GM12864 (cell line): ENCODE measurements at regions not wholly inside any gene's neighbourhood (a gene's known extent, or its start where the extent isn't known, plus 50 kb on each side); places are given as distances from the start of the nearest gene placed in this dataset.

Experiments
- DNase-seq: peaks from one replicate; pipeline ENCODE4 v3.0.0-alpha.2; 2011; ENCODE audit warnings: low read depth
- H3K4me3 ChIP-seq: 2 replicates; pipeline ENCODE4 v1.5.1; 2011; ENCODE audit warnings: mild to moderate bottlenecking, low read depth, low read length, control low read depth
- CTCF ChIP-seq: IDR thresholded peaks from 2 replicates; pipeline ENCODE4 v1.5.1; 2011; ENCODE audit warnings: low read depth, mild to moderate bottlenecking, moderate library complexity, low read length, control low read depth, inconsistent platforms; ENCODE audit errors: missing control alignments

DNA sequence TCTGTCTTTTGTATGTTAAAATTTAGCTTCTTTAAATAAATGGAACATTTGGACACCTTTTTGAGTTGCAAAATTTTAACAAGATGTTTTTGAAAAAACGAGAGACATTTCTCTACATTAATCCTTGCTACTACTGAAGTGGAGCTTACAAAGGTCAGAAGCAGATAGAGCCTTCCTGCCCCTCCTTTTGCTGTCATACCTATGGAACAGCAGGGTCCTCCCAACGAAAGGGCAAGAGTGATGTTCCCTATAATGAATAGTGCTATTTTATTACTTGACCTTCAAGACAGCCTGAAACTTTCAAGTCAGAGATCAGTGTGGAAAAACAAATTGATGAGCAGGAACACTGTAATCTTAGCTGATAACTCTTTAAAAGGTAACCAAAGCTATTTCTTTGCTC lies 1538.9 kb downstream of the PLA2G4A start:
- H3K4me3 ChIP-seq, result no peak overlapping the region
- no peak for TF ChIP-seq CTCF
- DNase-seq, result no peak

GRCh38 chr1:188371295-188371806 lies 1542.6 kb downstream of the PLA2G4A start:
- DNase-seq, result no peak
- no peak overlapping the region for H3K4me3 ChIP-seq
- TF ChIP-seq CTCF, result no peak

- no peak for TF ChIP-seq CTCF
- no peak for DNase-seq
- H3K4me3 ChIP-seq, result no peak overlapping the region
These were observed 1544.1 kb downstream of the PLA2G4A start for GRCh38 chr1:188372821-188373220.

DNA sequence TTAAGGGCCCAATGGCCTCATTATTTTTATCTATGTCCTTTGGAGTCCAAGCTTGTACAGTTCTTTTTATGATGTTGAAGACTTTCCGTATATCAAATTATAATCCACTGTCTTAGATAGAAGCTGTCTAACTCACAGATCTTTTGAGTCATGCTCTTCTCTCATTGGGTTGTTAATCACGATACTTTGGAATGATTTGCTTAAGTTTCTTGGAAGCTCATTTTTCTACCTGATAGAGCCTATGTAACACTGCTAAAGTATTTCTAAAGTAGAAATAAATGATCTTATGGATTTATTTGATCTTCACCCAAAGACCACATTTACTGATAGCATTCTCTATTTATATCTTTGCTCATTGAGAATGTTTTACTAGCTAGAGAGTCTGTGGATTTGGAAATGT lies 1554.1 kb downstream of the PLA2G4A start:
- no peak for DNase-seq
- TF ChIP-seq CTCF, result no peak
- no peak overlapping the region for H3K4me3 ChIP-seq

- no peak for DNase-seq
- H3K4me3 ChIP-seq, result no peak overlapping the region
- no peak for TF ChIP-seq CTCF
These were observed 1557.4 kb downstream of the PLA2G4A start for GRCh38 chr1:188386161-188386560.

GRCh38 chr1:188386666-188387065 lies 1557.9 kb downstream of the PLA2G4A start:
- no peak for DNase-seq
- no peak for TF ChIP-seq CTCF
- H3K4me3 ChIP-seq, result no peak overlapping the region

GRCh38 chr1:188394677-188395076 lies 1565.9 kb downstream of the PLA2G4A start:
- DNase-seq, result no peak
- TF ChIP-seq CTCF, result no peak
- no peak overlapping the region for H3K4me3 ChIP-seq
